ENCODE measurements at regions not wholly inside any gene's neighbourhood (a gene's known extent, or its start where the extent isn't known, plus 50 kb on each side); places are given as distances from the start of the nearest gene placed in this dataset.
"Not testable (repeated sequence)": the region's sequence is repeated elsewhere in the genome, so short reads cannot be mapped to it uniquely, and the experiment has no call there.

GRCh38 chr5:99600952-99601351 is 672.1 kb upstream of the CHD1 start:
- H3K36me3 ChIP-seq = no peaks in the 10 kb centered on the region
- no peaks in the 10 kb centered on the region for H3K9me3 ChIP-seq
- H3K27ac ChIP-seq = no peak overlapping the region
- intact Hi-C loops (cut with DNase I) = no loop called here
- TF ChIP-seq CTCF (IDR thresholded peaks at IDR 0.05) = no peak
- no peak overlapping the region for H3K4me3 ChIP-seq
- no peaks in the 10 kb centered on the region for H3K4me1 ChIP-seq
- DNase-seq = no peak
- ATAC-seq = no peak
- no peaks in the 10 kb centered on the region for H3K27me3 ChIP-seq

- Histone ChIP-seq H3K4me3 (no peak overlapping the region), H3K36me3 (no peaks in the 10 kb centered on the region), H3K27ac (no peak overlapping the region), H3K27me3 (no peaks in the 10 kb centered on the region), H3K4me1 (no peaks in the 10 kb centered on the region), H3K9me3 (no peaks in the 10 kb centered on the region)
- ATAC-seq (no peak), DNase-seq (no peak)
- no peak for TF ChIP-seq CTCF (IDR thresholded peaks at IDR 0.05)
- intact Hi-C loops (cut with DNase I) = no loop called here
Measured at GRCh38 chr5:99590806-99591205, 662.0 kb upstream of the CHD1 start.

- H3K36me3 ChIP-seq = no peaks in the 10 kb centered on the region
- ATAC-seq (no peak), DNase-seq (no peak)
- H3K4me1 ChIP-seq = no peaks in the 10 kb centered on the region
- H3K4me3 ChIP-seq = no peak overlapping the region
- H3K27ac ChIP-seq = no peak overlapping the region
- no peaks in the 10 kb centered on the region for H3K27me3 ChIP-seq
- H3K9me3 ChIP-seq = no peaks in the 10 kb centered on the region
- no peak for TF ChIP-seq CTCF (IDR thresholded peaks at IDR 0.05)
- intact Hi-C loops (cut with DNase I) = no loop called here
Measured at GRCh38 chr5:99589424-99589823, 660.6 kb upstream of the CHD1 start.

DNA sequence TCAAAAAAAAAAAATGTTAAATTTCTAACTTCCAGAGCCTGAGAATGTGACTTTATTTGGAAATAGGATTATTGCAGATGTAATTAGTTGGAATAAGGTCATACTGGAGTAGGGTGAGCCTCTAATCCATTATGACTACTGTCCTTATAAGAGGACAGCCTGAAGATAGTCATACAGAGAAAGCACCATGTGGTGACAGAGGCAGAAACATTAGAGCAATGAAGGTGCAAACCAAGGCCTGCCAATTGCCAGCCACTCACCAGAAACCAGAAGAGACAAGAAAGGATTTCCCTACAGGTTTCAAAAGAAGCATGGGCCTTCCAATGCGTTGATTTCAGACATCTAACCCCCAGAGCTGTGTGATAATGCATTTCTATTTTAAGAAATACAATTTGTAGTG is 659.2 kb upstream of the CHD1 start:
- no peak for DNase-seq
- ATAC-seq = no peak
- Histone ChIP-seq H3K4me1 (no peaks in the 10 kb centered on the region), H3K27ac (no peak overlapping the region), H3K36me3 (no peaks in the 10 kb centered on the region), H3K9me3 (no peaks in the 10 kb centered on the region), H3K4me3 (no peak overlapping the region), H3K27me3 (no peaks in the 10 kb centered on the region)
- intact Hi-C loops (cut with DNase I) = no loop called here
- TF ChIP-seq CTCF (IDR thresholded peaks at IDR 0.05) = no peak

DNA sequence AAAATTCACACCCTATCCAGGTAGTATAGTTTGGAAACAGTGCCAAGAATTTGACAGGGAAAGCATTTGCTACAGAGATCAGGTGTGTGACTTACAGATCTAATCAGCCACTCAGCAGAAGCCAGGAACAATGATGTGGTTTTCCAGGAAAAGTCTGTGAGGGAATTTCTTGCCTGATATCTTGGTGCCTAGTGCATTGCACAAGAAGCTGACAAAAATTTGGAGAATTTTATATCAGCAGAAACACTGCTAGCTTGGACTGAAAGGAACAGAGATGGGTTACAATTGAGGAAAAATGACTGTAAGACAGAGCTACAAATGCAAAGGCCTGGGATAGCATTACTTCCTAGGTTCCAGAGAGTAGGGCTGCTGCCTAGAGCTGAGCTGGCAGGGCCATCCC is 658.1 kb upstream of the CHD1 start:
- H3K9me3 ChIP-seq = no peaks in the 10 kb centered on the region
- TF ChIP-seq CTCF (IDR thresholded peaks at IDR 0.05) = no peak
- intact Hi-C loops (cut with DNase I) = no loop called here
- H3K27me3 ChIP-seq = no peaks in the 10 kb centered on the region
- ATAC-seq (no peak), DNase-seq (no peak)
- no peaks in the 10 kb centered on the region for H3K4me1 ChIP-seq
- H3K36me3 ChIP-seq = no peaks in the 10 kb centered on the region
- H3K4me3 ChIP-seq = no peak overlapping the region
- no peak overlapping the region for H3K27ac ChIP-seq

DNA sequence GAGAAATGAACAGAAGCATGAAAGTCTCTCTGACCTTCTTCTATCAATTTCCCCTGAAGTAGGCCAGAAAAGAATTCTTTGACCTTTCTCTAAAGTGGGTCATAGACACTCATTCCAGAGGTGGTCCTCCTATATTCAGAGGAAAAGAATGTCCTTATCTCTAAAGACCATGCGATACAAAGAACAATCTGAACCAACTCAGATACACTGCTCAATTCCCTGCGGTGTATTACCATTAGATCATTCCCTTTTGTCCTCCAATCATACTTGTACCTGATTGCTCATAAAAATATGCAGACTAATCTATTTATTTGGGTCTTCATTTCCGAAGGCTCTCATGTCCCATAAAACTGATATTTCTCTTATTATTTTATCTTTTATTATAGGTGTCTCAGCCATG is 652.4 kb upstream of the CHD1 start:
- H3K27ac ChIP-seq; H3K27me3 ChIP-seq; intact Hi-C loops (cut with DNase I); H3K4me1 ChIP-seq; DNase-seq; H3K36me3 ChIP-seq; H3K4me3 ChIP-seq; ATAC-seq; H3K9me3 ChIP-seq: not testable (repeated sequence)

GRCh38 chr5:99562937-99563627 is 634.3 kb upstream of the CHD1 start:
- ATAC-seq; H3K4me3 ChIP-seq; H3K36me3 ChIP-seq; intact Hi-C loops (cut with DNase I); H3K4me1 ChIP-seq; H3K9me3 ChIP-seq; H3K27me3 ChIP-seq; H3K27ac ChIP-seq: not testable (repeated sequence)
- DNase-seq = peak; percentile 47
